H1 (cell line): ENCODE measurements at regions not wholly inside any gene's neighbourhood (a gene's known extent, or its start where the extent isn't known, plus 50 kb on each side); places are given as distances from the start of the nearest gene placed in this dataset.

Source experiments
- CTCF ChIA-PET: fragments of 300-600 bp; sonication (Branson Sonifier 250); formaldehyde crosslinking; loops from one replicate; lab custom pipeline; 2021; ENCODE audit not compliant: partially characterized antibody; lab: Charles Lee
- POLR2A ChIA-PET: fragments of 300-600 bp; sonication (Branson Sonifier 250); formaldehyde crosslinking; loops from one replicate; lab custom pipeline; 2021; ENCODE audit warnings: inconsistent platforms; ENCODE audit not compliant: partially characterized antibody; lab: Charles Lee
- DNase-seq, 2 experiments: peaks; one replicate each; pipeline versions ENCODE4 v3.0.0 to v3.0.0-alpha.2; 2010 to 2022; ENCODE audit warnings: low spot score in 2 of 2, low read depth in 1 of 2, mixed read lengths in 1 of 2
- FAIRE-seq: peaks from 2 replicates; lab custom pipeline; 2011; peaks lifted over from hg19 to GRCh38; lab: Jason Lieb, UNC
- H2AFZ ChIP-seq: 2 replicates; pipeline ENCODE4 v1.8.1; 2012; ENCODE audit warnings: low read length, inconsistent platforms
- H2AK5ac ChIP-seq: 2 replicates; pipeline ENCODE4 v1.6.1; 2013; ENCODE audit warnings: low read depth, low read length
- H2BK120ac ChIP-seq: replicated peaks from 2 replicates; pipeline ENCODE3; 2013; ENCODE audit warnings: low read depth, low read length, inconsistent platforms
- H2BK12ac ChIP-seq: 2 replicates; pipeline ENCODE4 v1.6.1; 2013; ENCODE audit warnings: low read depth, low read length
- H2BK15ac ChIP-seq: 2 replicates; pipeline ENCODE4 v1.6.1; 2013; ENCODE audit warnings: low read length
- H2BK20ac ChIP-seq: 2 replicates; pipeline ENCODE4 v1.6.1; 2013; ENCODE audit warnings: low read length
- H2BK5ac ChIP-seq: 2 replicates; pipeline ENCODE4 v1.6.1; 2013; ENCODE audit warnings: low read depth, low read length
- H3K14ac ChIP-seq: 2 replicates; pipeline ENCODE4 v1.6.1; 2013; ENCODE audit warnings: inconsistent platforms; ENCODE audit not compliant: insufficient read length
- H3K18ac ChIP-seq: 2 replicates; pipeline ENCODE4 v1.6.1; 2013; ENCODE audit warnings: low read length; ENCODE audit errors: extremely low read depth
- H3K23ac ChIP-seq: 2 replicates; pipeline ENCODE4 v1.6.1; 2013; ENCODE audit warnings: inconsistent platforms; ENCODE audit not compliant: insufficient read length
- H3K23me2 ChIP-seq: 2 replicates; pipeline ENCODE4 v1.6.1; 2013; ENCODE audit warnings: low read depth, low read length
- H3K27ac ChIP-seq: 2 replicates; pipeline ENCODE4 v1.6.1; 2011; ENCODE audit warnings: low read depth, low read length, inconsistent platforms
- H3K27me3 ChIP-seq, 4 experiments: replicated peaks in 1 of 4; 1 replicate in 1 of 4; 2 replicates in 3 of 4; pipeline versions ENCODE4 v1.6.1 to v1.8.1; 2011 to 2013; ENCODE audit warnings: low read length in 3 of 4, mild to moderate bottlenecking in 3 of 4, inconsistent platforms in 2 of 4, mixed read lengths in 2 of 4, moderate library complexity in 1 of 4; ENCODE audit not compliant: control insufficient read depth in 3 of 4, insufficient read depth in 3 of 4; ENCODE audit errors: extremely low read depth in 1 of 4
- H3K36me3 ChIP-seq, 4 experiments: 2 replicates each; pipeline versions ENCODE4 v1.6.1 to v1.8.1; 2011 to 2013; ENCODE audit warnings: mild to moderate bottlenecking in 4 of 4, low read length in 3 of 4, moderate library complexity in 2 of 4, control low read depth in 1 of 4, inconsistent platforms in 1 of 4; ENCODE audit not compliant: insufficient read depth in 4 of 4, control insufficient read depth in 2 of 4
- H3K4ac ChIP-seq: replicated peaks from 2 replicates; pipeline ENCODE3; 2013; ENCODE audit warnings: low read length, low read depth, mixed read lengths, inconsistent platforms; ENCODE audit not compliant: insufficient read length
- H3K4me1 ChIP-seq, 4 experiments: replicated peaks in 1 of 4; 1 replicate in 1 of 4; 2 replicates in 3 of 4; pipeline versions ENCODE4 v1.6.1 to v1.8.1; 2011 to 2013; ENCODE audit warnings: low read length in 3 of 4, inconsistent platforms in 2 of 4, mixed read lengths in 1 of 4; ENCODE audit not compliant: insufficient read depth in 4 of 4, control insufficient read depth in 3 of 4
- H3K4me2 ChIP-seq, 2 experiments: 2 replicates each; pipeline versions ENCODE4 v1.6.1 to v1.8.1; 2011 to 2013; ENCODE audit warnings: low read depth in 2 of 2, low read length in 2 of 2, control low read depth in 1 of 2, inconsistent platforms in 1 of 2, mild to moderate bottlenecking in 1 of 2; ENCODE audit not compliant: insufficient read depth in 1 of 2
- H3K4me3 ChIP-seq, 4 experiments: fragments of 200-600, 300-600 bp in 1 of 4; sonication (generic), shearing (Covaris generic), sonication (Bioruptor Twin) in 1 of 4; 2 replicates each; pipeline versions ENCODE4 v1.5.1 to v1.8.1; 2011 to 2016; ENCODE audit warnings: low read length in 4 of 4, low read depth in 3 of 4, control low read depth in 2 of 4, inconsistent platforms in 2 of 4, mild to moderate bottlenecking in 2 of 4, mixed read lengths in 1 of 4, moderate library complexity in 1 of 4; ENCODE audit not compliant: insufficient read depth in 2 of 4; ENCODE audit errors: extremely low read depth in 1 of 4
- H3K56ac ChIP-seq: replicated peaks from 2 replicates; pipeline ENCODE3; 2013; ENCODE audit warnings: low read depth, mild to moderate bottlenecking, mixed read lengths, low read length, inconsistent platforms; ENCODE audit not compliant: insufficient read length
- H3K79me1 ChIP-seq: 2 replicates; pipeline ENCODE4 v1.6.1; 2013; ENCODE audit warnings: low read depth, low read length, control low read depth
- H3K79me2 ChIP-seq, 2 experiments: 2 replicates each; pipeline versions ENCODE4 v1.6.1 to v1.8.1; 2012 to 2013; ENCODE audit warnings: low read length in 2 of 2, mild to moderate bottlenecking in 2 of 2, inconsistent platforms in 1 of 2; ENCODE audit not compliant: insufficient read depth in 2 of 2, control insufficient read depth in 1 of 2
- H3K9ac ChIP-seq, 4 experiments: replicated peaks in 1 of 4; 1 replicate in 1 of 4; 2 replicates in 3 of 4; pipeline versions ENCODE4 v1.6.1 to v1.8.1; 2011 to 2013; ENCODE audit warnings: low read depth in 3 of 4, low read length in 3 of 4, control low read depth in 2 of 4, mild to moderate bottlenecking in 2 of 4, moderate library complexity in 2 of 4, inconsistent platforms in 1 of 4; ENCODE audit errors: extremely low read depth in 1 of 4
- H3K9me3 ChIP-seq, 2 experiments: 2 replicates each; pipeline versions ENCODE4 v1.6.1 to v1.8.1; 2012 to 2013; ENCODE audit warnings: mild to moderate bottlenecking in 2 of 2, moderate library complexity in 2 of 2, control low read depth in 1 of 2, inconsistent platforms in 1 of 2, low read depth in 1 of 2, low read length in 1 of 2, mixed read lengths in 1 of 2; ENCODE audit not compliant: insufficient read depth in 2 of 2
- H4K20me1 ChIP-seq, 2 experiments: replicated peaks in 1 of 2; 2 replicates each; pipeline versions ENCODE3 to v1.8.1; 2011 to 2013; ENCODE audit warnings: inconsistent platforms in 2 of 2, low read length in 2 of 2, mild to moderate bottlenecking in 1 of 2; ENCODE audit not compliant: insufficient read depth in 2 of 2, control insufficient read depth in 1 of 2
- H4K5ac ChIP-seq: 2 replicates; pipeline ENCODE4 v1.6.1; 2013; ENCODE audit warnings: low read length, low read depth, mixed read lengths, inconsistent platforms; ENCODE audit not compliant: insufficient read length
- H4K8ac ChIP-seq: 2 replicates; pipeline ENCODE4 v1.8.0; 2013; ENCODE audit warnings: mild to moderate bottlenecking, moderate library complexity, low read length, inconsistent platforms; ENCODE audit not compliant: insufficient read depth; ENCODE audit errors: extremely low read depth
- H4K91ac ChIP-seq: replicated peaks from 2 replicates; pipeline ENCODE3; 2013; ENCODE audit warnings: low read length, mixed read lengths, inconsistent platforms; ENCODE audit not compliant: insufficient read length
- ASH2L ChIP-seq: fragments of 200-600, 300-600 bp; sonication (generic); IDR thresholded peaks from one replicate; pipeline ENCODE4 v1.7.1; 2017; ENCODE audit warnings: low read length
- CBX8 ChIP-seq: fragments of 300-800, 300-1000 bp; sonication (generic); IDR thresholded peaks from 2 replicates; pipeline ENCODE4 v1.7.1; 2016; ENCODE audit warnings: low read depth, low read length, borderline replicate concordance
- CREB1 ChIP-seq: IDR thresholded peaks from 2 replicates; pipeline ENCODE4 v1.6.1; 2012; ENCODE audit warnings: inconsistent platforms
- PHF8 ChIP-seq: fragments of 200-600 bp; sonication (generic); conservative IDR thresholded peaks from 2 replicates; pipeline ENCODE4 v1.7.1; 2012; ENCODE audit warnings: low read depth, mild to moderate bottlenecking, inconsistent platforms, low read length, moderate library complexity
- RAD21 ChIP-seq, 2 experiments: IDR thresholded peaks in 1 of 2; conservative IDR thresholded peaks in 1 of 2; 2 replicates each; pipeline ENCODE4 v1.6.1; 2011; ENCODE audit warnings: low read depth in 2 of 2, low read length in 2 of 2, improper control_type of control experiment in 1 of 2, inconsistent platforms in 1 of 2, mild to moderate bottlenecking in 1 of 2, moderate library complexity in 1 of 2
- RNF2 ChIP-seq: fragments of 200-900, 300-1000 bp; sonication (generic); IDR thresholded peaks from 2 replicates; pipeline ENCODE4 v1.7.1; 2016; ENCODE audit warnings: borderline replicate concordance, low read depth, mild to moderate bottlenecking, antibody characterized with exemption, low read length; ENCODE audit not compliant: poor library complexity, severe bottlenecking; ENCODE audit errors: missing control alignments
- RXRA ChIP-seq: IDR thresholded peaks from 2 replicates; pipeline ENCODE4 v1.6.1; 2011; ENCODE audit warnings: low read depth, mild to moderate bottlenecking, low read length, moderate library complexity; ENCODE audit not compliant: insufficient read depth
- SIN3A ChIP-seq, 2 experiments: IDR thresholded peaks in 1 of 2; conservative IDR thresholded peaks in 1 of 2; 2 replicates each; pipeline ENCODE4 v1.6.1; 2011 to 2012; ENCODE audit warnings: low read length in 2 of 2, improper control_type of control experiment in 1 of 2, low read depth in 1 of 2, mild to moderate bottlenecking in 1 of 2
- SIX5 ChIP-seq: IDR thresholded peaks from 2 replicates; pipeline ENCODE4 v1.6.1; 2011; ENCODE audit warnings: mild to moderate bottlenecking, low read depth, low read length
- SP2 ChIP-seq: IDR thresholded peaks from 2 replicates; pipeline ENCODE4 v1.6.1; 2012; ENCODE audit warnings: mild to moderate bottlenecking, low read length, inconsistent platforms
- TAF7 ChIP-seq: optimal IDR thresholded peaks from 2 replicates; pipeline ENCODE3; 2011; ENCODE audit warnings: low read depth, mild to moderate bottlenecking, inconsistent platforms, low read length, moderate library complexity, borderline replicate concordance
- TCF12 ChIP-seq: IDR thresholded peaks from 2 replicates; pipeline ENCODE4 v1.6.1; 2011; ENCODE audit warnings: low read depth, mild to moderate bottlenecking, low read length
- USF2 ChIP-seq: IDR thresholded peaks from 2 replicates; pipeline ENCODE4 v1.6.1; 2011; ENCODE audit warnings: low read length, improper control_type of control experiment
- WGBS, 2 experiments: shearing (Covaris generic) in 1 of 2; methylation state at CpG; one replicate each; pipeline versions ENCODE4 v1.1.6 to v1.1.7; 2013 to 2015; ENCODE audit warnings: low lambda C conversion rate in 2 of 2, mixed read lengths in 2 of 2, inconsistent platforms in 1 of 2, low coverage in 1 of 2, missing lambda C conversion rate in 1 of 2; ENCODE audit not compliant: insufficient replicate concordance in 2 of 2, insufficient coverage in 1 of 2, insufficient read length in 1 of 2; ENCODE audit errors: extremely low coverage in 1 of 2, missing lambda C conversion rate in 1 of 2; 5-methylcytosine and 5-hydroxymethylcytosine counted together

- Histone ChIP-seq H2BK5ac (no peak overlapping the region), H2BK15ac (no peak overlapping the region), H3K9me3 (no peaks in the 10 kb centered on the region), H3K4ac (no peak overlapping the region), H2AK5ac (no peak overlapping the region), H4K5ac (no peak overlapping the region), H3K27me3 (no peaks in the 10 kb centered on the region), H3K23ac (no peak overlapping the region), H3K4me3 (no peak overlapping the region), H3K4me1 (no peaks in the 10 kb centered on the region), H3K27ac (no peak overlapping the region), H4K20me1 (no peaks in the 10 kb centered on the region), H3K56ac (no peak overlapping the region), H4K8ac (no peak overlapping the region), H3K9ac (no peak overlapping the region), H3K79me1 (no peaks in the 10 kb centered on the region), H3K79me2 (no peaks in the 10 kb centered on the region), H3K14ac (no peak overlapping the region), H3K18ac (no peak overlapping the region), H2AFZ (no peak overlapping the region), H2BK12ac (no peak overlapping the region), H3K23me2 (no peaks in the 10 kb centered on the region), H3K4me2 (no peak overlapping the region), H4K91ac (no peak overlapping the region), H2BK120ac (no peak overlapping the region), H3K36me3 (no peaks in the 10 kb centered on the region), H2BK20ac (no peak overlapping the region)
- ChIA-PET POLR2A (no interaction called here), CTCF (interaction anchor here (0.6 to 1.8 kb wide), 3 partner anchors 13 to 381 kb away, joined by 3 to 4 read pairs (median 4); no protein-coding TSS in a partner anchor)
- DNase-seq (no peak), FAIRE-seq (no peak)
- 100% methylated on average over 2 of the region's 2 CpGs; no CpG with 5 or more reads in 1 of the 2 experiments for WGBS, 2 experiments
- TF ChIP-seq SP2 (no peak), TCF12 (no peak), SIX5 (no peak), TAF7 (no peak), SIN3A (conservative IDR thresholded peaks at IDR 0.05 in 1 of 2, IDR thresholded peaks at IDR 0.05 in 1 of 2; ENCODE audit: low read depth in 1 of 2, low read length in 2 of 2) (no peak), PHF8 (no peak), RXRA (no peak), USF2 (no peak), RNF2 (no peak), RAD21 (IDR thresholded peaks at IDR 0.05 in 1 of 2, conservative IDR thresholded peaks at IDR 0.05 in 1 of 2; ENCODE audit: low read depth in 2 of 2, low read length in 2 of 2) (no peak), CREB1 (no peak), ASH2L (no peak), CBX8 (no peak)
Measured at GRCh38 chr9:115276621-115277020, 158.7 kb upstream of the TNC start.
